H1 (cell line): ENCODE measurements at regions not wholly inside any gene's neighbourhood (a gene's known extent, or its start where the extent isn't known, plus 50 kb on each side); places are given as distances from the start of the nearest gene placed in this dataset.

ENCODE experiments used
- CTCF ChIA-PET: fragments of 300-600 bp; sonication (Branson Sonifier 250); formaldehyde crosslinking; loops from one replicate; lab custom pipeline; 2021; ENCODE audit not compliant: partially characterized antibody; lab: Charles Lee
- POLR2A ChIA-PET: fragments of 300-600 bp; sonication (Branson Sonifier 250); formaldehyde crosslinking; loops from one replicate; lab custom pipeline; 2021; ENCODE audit warnings: inconsistent platforms; ENCODE audit not compliant: partially characterized antibody; lab: Charles Lee
- DNase-seq, 2 experiments: peaks; one replicate each; pipeline versions ENCODE4 v3.0.0 to v3.0.0-alpha.2; 2010 to 2022; ENCODE audit warnings: low spot score in 2 of 2, low read depth in 1 of 2, mixed read lengths in 1 of 2
- FAIRE-seq: peaks from 2 replicates; lab custom pipeline; 2011; peaks lifted over from hg19 to GRCh38; lab: Jason Lieb, UNC
- H2AFZ ChIP-seq: 2 replicates; pipeline ENCODE4 v1.8.1; 2012; ENCODE audit warnings: low read length, inconsistent platforms
- H2AK5ac ChIP-seq: 2 replicates; pipeline ENCODE4 v1.6.1; 2013; ENCODE audit warnings: low read depth, low read length
- H2BK120ac ChIP-seq: replicated peaks from 2 replicates; pipeline ENCODE3; 2013; ENCODE audit warnings: low read depth, low read length, inconsistent platforms
- H2BK12ac ChIP-seq: 2 replicates; pipeline ENCODE4 v1.6.1; 2013; ENCODE audit warnings: low read depth, low read length
- H2BK15ac ChIP-seq: 2 replicates; pipeline ENCODE4 v1.6.1; 2013; ENCODE audit warnings: low read length
- H2BK20ac ChIP-seq: 2 replicates; pipeline ENCODE4 v1.6.1; 2013; ENCODE audit warnings: low read length
- H2BK5ac ChIP-seq: 2 replicates; pipeline ENCODE4 v1.6.1; 2013; ENCODE audit warnings: low read depth, low read length
- H3K14ac ChIP-seq: 2 replicates; pipeline ENCODE4 v1.6.1; 2013; ENCODE audit warnings: inconsistent platforms; ENCODE audit not compliant: insufficient read length
- H3K18ac ChIP-seq: 2 replicates; pipeline ENCODE4 v1.6.1; 2013; ENCODE audit warnings: low read length; ENCODE audit errors: extremely low read depth
- H3K23ac ChIP-seq: 2 replicates; pipeline ENCODE4 v1.6.1; 2013; ENCODE audit warnings: inconsistent platforms; ENCODE audit not compliant: insufficient read length
- H3K23me2 ChIP-seq: 2 replicates; pipeline ENCODE4 v1.6.1; 2013; ENCODE audit warnings: low read depth, low read length
- H3K27ac ChIP-seq: 2 replicates; pipeline ENCODE4 v1.6.1; 2011; ENCODE audit warnings: low read depth, low read length, inconsistent platforms
- H3K27me3 ChIP-seq, 4 experiments: replicated peaks in 1 of 4; 1 replicate in 1 of 4; 2 replicates in 3 of 4; pipeline versions ENCODE4 v1.6.1 to v1.8.1; 2011 to 2013; ENCODE audit warnings: low read length in 3 of 4, mild to moderate bottlenecking in 3 of 4, inconsistent platforms in 2 of 4, mixed read lengths in 2 of 4, moderate library complexity in 1 of 4; ENCODE audit not compliant: control insufficient read depth in 3 of 4, insufficient read depth in 3 of 4; ENCODE audit errors: extremely low read depth in 1 of 4
- H3K36me3 ChIP-seq, 4 experiments: 2 replicates each; pipeline versions ENCODE4 v1.6.1 to v1.8.1; 2011 to 2013; ENCODE audit warnings: mild to moderate bottlenecking in 4 of 4, low read length in 3 of 4, moderate library complexity in 2 of 4, control low read depth in 1 of 4, inconsistent platforms in 1 of 4; ENCODE audit not compliant: insufficient read depth in 4 of 4, control insufficient read depth in 2 of 4
- H3K4ac ChIP-seq: replicated peaks from 2 replicates; pipeline ENCODE3; 2013; ENCODE audit warnings: low read length, low read depth, mixed read lengths, inconsistent platforms; ENCODE audit not compliant: insufficient read length
- H3K4me1 ChIP-seq, 4 experiments: replicated peaks in 1 of 4; 1 replicate in 1 of 4; 2 replicates in 3 of 4; pipeline versions ENCODE4 v1.6.1 to v1.8.1; 2011 to 2013; ENCODE audit warnings: low read length in 3 of 4, inconsistent platforms in 2 of 4, mixed read lengths in 1 of 4; ENCODE audit not compliant: insufficient read depth in 4 of 4, control insufficient read depth in 3 of 4
- H3K4me2 ChIP-seq, 2 experiments: 2 replicates each; pipeline versions ENCODE4 v1.6.1 to v1.8.1; 2011 to 2013; ENCODE audit warnings: low read depth in 2 of 2, low read length in 2 of 2, control low read depth in 1 of 2, inconsistent platforms in 1 of 2, mild to moderate bottlenecking in 1 of 2; ENCODE audit not compliant: insufficient read depth in 1 of 2
- H3K4me3 ChIP-seq, 4 experiments: fragments of 200-600, 300-600 bp in 1 of 4; sonication (generic), shearing (Covaris generic), sonication (Bioruptor Twin) in 1 of 4; 2 replicates each; pipeline versions ENCODE4 v1.5.1 to v1.8.1; 2011 to 2016; ENCODE audit warnings: low read length in 4 of 4, low read depth in 3 of 4, control low read depth in 2 of 4, inconsistent platforms in 2 of 4, mild to moderate bottlenecking in 2 of 4, mixed read lengths in 1 of 4, moderate library complexity in 1 of 4; ENCODE audit not compliant: insufficient read depth in 2 of 4; ENCODE audit errors: extremely low read depth in 1 of 4
- H3K56ac ChIP-seq: replicated peaks from 2 replicates; pipeline ENCODE3; 2013; ENCODE audit warnings: low read depth, mild to moderate bottlenecking, mixed read lengths, low read length, inconsistent platforms; ENCODE audit not compliant: insufficient read length
- H3K79me1 ChIP-seq: 2 replicates; pipeline ENCODE4 v1.6.1; 2013; ENCODE audit warnings: low read depth, low read length, control low read depth
- H3K79me2 ChIP-seq, 2 experiments: 2 replicates each; pipeline versions ENCODE4 v1.6.1 to v1.8.1; 2012 to 2013; ENCODE audit warnings: low read length in 2 of 2, mild to moderate bottlenecking in 2 of 2, inconsistent platforms in 1 of 2; ENCODE audit not compliant: insufficient read depth in 2 of 2, control insufficient read depth in 1 of 2
- H3K9ac ChIP-seq, 4 experiments: replicated peaks in 1 of 4; 1 replicate in 1 of 4; 2 replicates in 3 of 4; pipeline versions ENCODE4 v1.6.1 to v1.8.1; 2011 to 2013; ENCODE audit warnings: low read depth in 3 of 4, low read length in 3 of 4, control low read depth in 2 of 4, mild to moderate bottlenecking in 2 of 4, moderate library complexity in 2 of 4, inconsistent platforms in 1 of 4; ENCODE audit errors: extremely low read depth in 1 of 4
- H3K9me3 ChIP-seq, 2 experiments: 2 replicates each; pipeline versions ENCODE4 v1.6.1 to v1.8.1; 2012 to 2013; ENCODE audit warnings: mild to moderate bottlenecking in 2 of 2, moderate library complexity in 2 of 2, control low read depth in 1 of 2, inconsistent platforms in 1 of 2, low read depth in 1 of 2, low read length in 1 of 2, mixed read lengths in 1 of 2; ENCODE audit not compliant: insufficient read depth in 2 of 2
- H4K20me1 ChIP-seq, 2 experiments: replicated peaks in 1 of 2; 2 replicates each; pipeline versions ENCODE3 to v1.8.1; 2011 to 2013; ENCODE audit warnings: inconsistent platforms in 2 of 2, low read length in 2 of 2, mild to moderate bottlenecking in 1 of 2; ENCODE audit not compliant: insufficient read depth in 2 of 2, control insufficient read depth in 1 of 2
- H4K5ac ChIP-seq: 2 replicates; pipeline ENCODE4 v1.6.1; 2013; ENCODE audit warnings: low read length, low read depth, mixed read lengths, inconsistent platforms; ENCODE audit not compliant: insufficient read length
- H4K8ac ChIP-seq: 2 replicates; pipeline ENCODE4 v1.8.0; 2013; ENCODE audit warnings: mild to moderate bottlenecking, moderate library complexity, low read length, inconsistent platforms; ENCODE audit not compliant: insufficient read depth; ENCODE audit errors: extremely low read depth
- H4K91ac ChIP-seq: replicated peaks from 2 replicates; pipeline ENCODE3; 2013; ENCODE audit warnings: low read length, mixed read lengths, inconsistent platforms; ENCODE audit not compliant: insufficient read length
- CEBPB ChIP-seq: IDR thresholded peaks from 2 replicates; pipeline ENCODE4 v1.6.1; 2012; ENCODE audit warnings: low read depth, low read length
- EP300 ChIP-seq, 2 experiments: IDR thresholded peaks; 1 replicate in 1 of 2; 2 replicates in 1 of 2; pipeline ENCODE4 v1.6.1; 2011 to 2012; ENCODE audit warnings: low read depth in 2 of 2, low read length in 2 of 2, mild to moderate bottlenecking in 2 of 2, borderline replicate concordance in 1 of 2, inconsistent platforms in 1 of 2, moderate library complexity in 1 of 2
- KDM5A ChIP-seq: fragments of 200-600 bp; IDR thresholded peaks from 2 replicates; pipeline ENCODE4 v1.7.1; 2012; ENCODE audit warnings: mild to moderate bottlenecking, low read length, inconsistent platforms, mixed read lengths
- POU5F1 ChIP-seq: IDR thresholded peaks from 2 replicates; pipeline ENCODE4 v1.6.1; 2011; ENCODE audit warnings: low read depth, mild to moderate bottlenecking, low read length, moderate library complexity
- RFX5 ChIP-seq: IDR thresholded peaks from 2 replicates; pipeline ENCODE4 v1.6.1; 2011; ENCODE audit warnings: low read depth, low read length, improper control_type of control experiment, borderline replicate concordance
- SIN3A ChIP-seq, 2 experiments: IDR thresholded peaks in 1 of 2; conservative IDR thresholded peaks in 1 of 2; 2 replicates each; pipeline ENCODE4 v1.6.1; 2011 to 2012; ENCODE audit warnings: low read length in 2 of 2, improper control_type of control experiment in 1 of 2, low read depth in 1 of 2, mild to moderate bottlenecking in 1 of 2
- TEAD4 ChIP-seq: IDR thresholded peaks from 2 replicates; pipeline ENCODE4 v1.6.1; 2012; ENCODE audit warnings: low read depth, low read length, inconsistent platforms, mixed read lengths
- YY1 ChIP-seq: IDR thresholded peaks from 2 replicates; pipeline ENCODE4 v1.6.1; 2011; ENCODE audit warnings: low read depth, mild to moderate bottlenecking, low read length
- whole genome bisulfite sequencing, 2 experiments: shearing (Covaris generic) in 1 of 2; methylation state at CpG; one replicate each; pipeline versions ENCODE4 v1.1.6 to v1.1.7; 2013 to 2015; ENCODE audit warnings: low lambda C conversion rate in 2 of 2, mixed read lengths in 2 of 2, inconsistent platforms in 1 of 2, low coverage in 1 of 2, missing lambda C conversion rate in 1 of 2; ENCODE audit not compliant: insufficient replicate concordance in 2 of 2, insufficient coverage in 1 of 2, insufficient read length in 1 of 2; ENCODE audit errors: extremely low coverage in 1 of 2, missing lambda C conversion rate in 1 of 2; 5-methylcytosine and 5-hydroxymethylcytosine counted together
- TF ChIP-seq, protein P1 (sequence below): IDR thresholded peaks from 2 replicates; pipeline ENCODE4 v1.6.1; 2012; ENCODE audit warnings: inconsistent platforms
- TF ChIP-seq, protein P2 (sequence below): IDR thresholded peaks from 2 replicates; pipeline ENCODE4 v1.6.1; 2012; ENCODE audit warnings: inconsistent platforms

DNA sequence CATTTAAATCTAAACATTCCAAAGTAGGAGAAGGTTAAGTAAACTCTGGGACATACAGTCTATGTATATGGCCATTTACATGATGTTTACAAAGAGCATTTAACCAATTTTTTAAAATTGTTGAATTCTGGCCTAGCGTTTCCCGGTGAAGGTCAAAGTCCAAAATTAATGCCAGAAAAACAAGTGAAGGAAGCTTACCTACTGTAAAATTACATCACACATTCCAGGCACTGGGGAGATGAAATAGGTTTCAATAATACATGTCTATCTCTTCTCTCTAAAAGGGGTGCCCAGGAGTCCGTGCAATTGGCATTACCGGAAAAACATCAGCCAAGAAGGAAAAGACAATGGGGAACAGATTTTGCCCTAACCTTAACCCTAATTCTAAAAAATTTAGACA is 358.8 kb downstream of the VPS13C start:
- Histone ChIP-seq H4K8ac (no peak overlapping the region), H2AFZ (no peak overlapping the region), H4K5ac (no peak overlapping the region), H3K79me2 (no peaks in the 10 kb centered on the region), H3K27me3 (no peaks in the 10 kb centered on the region), H3K18ac (no peak overlapping the region), H2BK20ac (no peak overlapping the region), H3K4ac (no peak overlapping the region), H3K79me1 (no peaks in the 10 kb centered on the region), H2BK12ac (no peak overlapping the region), H3K23me2 (no peaks in the 10 kb centered on the region), H3K14ac (no peak overlapping the region), H4K91ac (no peak overlapping the region), H3K9ac (no peak overlapping the region), H3K36me3 (no peaks in the 10 kb centered on the region), H3K4me3 (no peak overlapping the region), H3K9me3 (no peaks in the 10 kb centered on the region), H3K56ac (no peak overlapping the region), H2AK5ac (no peak overlapping the region), H3K27ac (no peak overlapping the region), H2BK5ac (no peak overlapping the region), H3K23ac (no peak overlapping the region), H2BK120ac (no peak overlapping the region), H4K20me1 (no peaks in the 10 kb centered on the region), H3K4me1 (no peaks in the 10 kb centered on the region; a peak in 1 of 7 replicates), H2BK15ac (no peak overlapping the region), H3K4me2 (no peak overlapping the region)
- ChIA-PET POLR2A (no interaction called here), CTCF (interaction anchor here (1.0 to 3.7 kb wide), 6 partner anchors 10 to 133 kb away, joined by 4 to 36 read pairs (median 5); no protein-coding TSS in a partner anchor)
- TF ChIP-seq TEAD4 (no peak), YY1 (no peak), EP300 (IDR thresholded peaks at IDR 0.05; ENCODE audit: borderline replicate concordance in 1 of 2, low read depth in 2 of 2, low read length in 2 of 2) (no peak), RFX5 (no peak), SIN3A (conservative IDR thresholded peaks at IDR 0.05 in 1 of 2, IDR thresholded peaks at IDR 0.05 in 1 of 2; ENCODE audit: low read depth in 1 of 2, low read length in 2 of 2) (no peak), CEBPB (no peak), KDM5A (no peak), POU5F1 (no peak)
- TF ChIP-seq, protein P1, sequence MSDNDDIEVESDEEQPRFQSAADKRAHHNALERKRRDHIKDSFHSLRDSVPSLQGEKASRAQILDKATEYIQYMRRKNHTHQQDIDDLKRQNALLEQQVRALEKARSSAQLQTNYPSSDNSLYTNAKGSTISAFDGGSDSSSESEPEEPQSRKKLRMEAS, result no peak
- TF ChIP-seq, protein P2, sequence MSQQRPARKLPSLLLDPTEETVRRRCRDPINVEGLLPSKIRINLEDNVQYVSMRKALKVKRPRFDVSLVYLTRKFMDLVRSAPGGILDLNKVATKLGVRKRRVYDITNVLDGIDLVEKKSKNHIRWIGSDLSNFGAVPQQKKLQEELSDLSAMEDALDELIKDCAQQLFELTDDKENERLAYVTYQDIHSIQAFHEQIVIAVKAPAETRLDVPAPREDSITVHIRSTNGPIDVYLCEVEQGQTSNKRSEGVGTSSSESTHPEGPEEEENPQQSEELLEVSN, result no peak
- FAIRE-seq (no peak), DNase-seq (no peak)
- 88% methylated on average over 4 of the region's 4 CpGs; no CpG with 5 or more reads in 1 of the 2 experiments for WGBS, 2 experiments
